GM21423 (cell line): ENCODE measurements at regions not wholly inside any gene's neighbourhood (a gene's known extent, or its start where the extent isn't known, plus 50 kb on each side); places are given as distances from the start of the nearest gene placed in this dataset.

ENCODE experiments used
- ATAC-seq: cut with Tn5 transposase; IDR thresholded peaks from one replicate; pipeline ENCODE4 v1.9.1; 2021; ENCODE audit warnings: mild to moderate bottlenecking, moderate library complexity; ENCODE audit not compliant: unreplicated experiment

DNA sequence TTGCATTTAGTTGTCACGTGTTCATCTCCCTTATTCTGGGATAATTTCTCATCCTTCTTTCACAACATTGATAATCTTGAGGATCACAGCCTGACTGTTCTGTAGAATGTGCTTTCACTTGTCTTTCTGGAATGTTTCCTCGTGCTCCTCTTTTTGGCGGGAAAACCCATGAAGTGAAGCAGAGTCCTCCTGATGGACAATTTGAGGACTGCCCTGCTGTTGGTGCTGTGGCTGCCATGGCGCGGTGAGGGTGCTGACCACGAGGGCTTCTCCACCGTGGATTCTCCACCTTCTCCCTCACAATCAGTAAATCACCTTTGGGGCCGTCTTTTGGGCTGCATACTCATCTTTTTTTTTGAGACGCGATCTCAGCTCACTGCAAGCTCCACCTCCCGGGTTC is 946.9 kb downstream of the BRD1 start:
- ATAC-seq: no peak

GRCh38 chr22:48876951-48877350 is 950.7 kb downstream of the BRD1 start:
- ATAC-seq: no peak

DNA sequence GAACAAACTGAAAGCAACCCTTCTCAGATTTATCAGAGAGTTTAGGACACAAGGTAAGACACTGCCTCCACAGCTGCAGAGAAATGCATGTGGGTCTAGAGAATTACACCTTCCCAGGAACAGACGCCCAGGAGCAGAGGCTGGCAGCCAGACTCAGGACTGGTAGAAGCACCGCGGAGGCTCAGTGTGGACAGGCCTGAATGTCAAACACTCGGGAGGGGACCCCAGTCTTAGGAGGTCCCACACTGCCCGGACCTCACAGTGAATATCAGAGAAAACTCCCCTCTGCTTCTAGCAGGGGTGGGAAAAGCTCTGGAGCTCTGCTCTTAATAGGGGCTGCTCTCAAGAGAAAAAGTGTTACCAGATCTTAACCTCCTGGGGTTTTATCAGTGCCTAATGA is 952.7 kb downstream of the BRD1 start:
- no peak for ATAC-seq

DNA sequence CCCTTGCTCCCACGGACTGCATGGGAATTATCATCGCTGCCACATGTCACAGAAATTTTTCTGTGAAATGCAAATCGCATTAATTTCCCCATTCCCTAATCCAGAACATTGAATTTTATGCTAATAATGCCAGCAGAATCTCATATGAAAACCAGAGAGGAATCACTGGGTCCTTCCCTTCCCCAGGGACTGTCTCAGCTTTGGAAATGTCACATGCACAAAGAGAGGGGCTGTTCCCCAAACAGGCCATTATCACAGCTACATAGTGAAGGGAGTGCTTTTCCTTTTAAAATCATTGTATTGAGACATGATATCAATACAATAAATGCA is 954.5 kb downstream of the BRD1 start:
- no peak for ATAC-seq

GRCh38 chr22:48872271-48873190 is 955.1 kb downstream of the BRD1 start:
- no peak for ATAC-seq

DNA sequence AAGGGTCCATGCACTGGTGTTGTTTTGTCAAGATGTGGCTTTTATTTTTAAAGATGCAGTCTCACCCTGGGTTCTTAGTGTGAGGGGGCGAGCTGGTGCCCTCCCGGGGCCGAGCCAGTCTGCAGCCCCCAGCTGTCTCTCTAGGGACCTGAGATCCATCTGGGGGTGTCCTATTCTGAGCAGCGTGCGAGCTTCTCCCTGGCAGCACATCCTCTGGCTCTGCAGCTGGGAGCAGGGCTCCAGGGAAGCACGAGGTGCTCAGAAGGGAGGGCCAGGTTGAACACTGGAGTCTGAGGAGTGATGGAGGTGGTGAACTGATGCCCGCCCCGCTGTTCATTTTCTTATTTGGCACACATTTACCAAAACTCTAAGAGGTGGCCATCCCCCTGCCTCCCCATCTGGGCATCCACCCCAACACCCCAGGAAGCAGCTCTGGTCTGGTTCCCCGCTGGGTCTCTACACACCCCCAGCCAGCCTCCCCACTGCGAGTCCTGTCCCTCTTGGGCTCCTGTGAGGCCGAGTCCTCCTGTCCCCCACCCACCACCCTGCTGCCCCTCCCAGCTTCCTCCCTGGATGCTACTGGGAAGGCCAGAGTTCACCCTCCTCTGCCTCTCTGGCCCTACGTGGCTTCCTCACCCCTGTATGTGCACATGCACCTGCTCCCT is 956.4 kb downstream of the BRD1 start:
- ATAC-seq: no peak

DNA sequence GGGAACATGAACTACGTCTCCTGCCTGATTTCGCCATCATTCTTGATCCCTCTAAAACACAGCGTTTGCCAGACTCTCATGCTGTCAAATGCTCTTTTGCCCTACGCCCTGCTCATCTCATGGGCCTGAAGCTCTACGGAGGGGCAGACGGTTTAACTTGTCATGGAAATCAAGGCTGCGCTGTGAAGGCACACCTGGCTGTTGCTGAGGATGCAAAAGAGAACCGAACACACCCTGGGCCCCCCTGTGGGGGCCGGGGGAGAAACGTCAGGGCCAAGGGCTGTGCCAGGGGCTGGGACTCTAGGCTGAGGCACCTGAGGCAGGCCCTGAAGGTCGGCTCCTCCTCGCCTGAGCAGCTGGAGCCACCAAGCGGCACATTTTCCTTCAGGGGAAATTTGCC is 957.2 kb downstream of the BRD1 start:
- no peak for ATAC-seq

- ATAC-seq: no peak
These were observed 957.9 kb downstream of the BRD1 start for GRCh38 chr22:48869788-48870187.

GRCh38 chr22:48869161-48869560 is 958.5 kb downstream of the BRD1 start:
- ATAC-seq: no peak

DNA sequence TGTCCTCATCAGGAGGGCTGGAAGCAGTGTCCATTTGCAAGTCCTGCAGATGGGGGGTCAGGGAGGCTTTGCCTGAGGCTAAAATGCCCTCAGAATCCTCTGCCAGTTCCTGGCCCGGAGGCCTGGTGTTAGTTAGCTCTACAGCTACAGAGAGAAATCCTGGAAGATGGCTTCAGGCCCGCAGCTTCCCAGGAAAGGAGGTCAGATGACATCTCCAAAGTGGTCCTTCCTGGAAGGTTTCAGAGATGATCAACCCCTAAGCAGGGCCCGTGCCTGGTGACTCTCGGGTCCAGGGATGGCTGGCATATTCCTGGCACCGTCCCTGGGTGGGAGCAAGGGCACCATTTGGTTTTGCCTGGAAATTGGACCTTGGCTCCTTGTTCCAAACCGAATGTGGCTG is 959.1 kb downstream of the BRD1 start:
- no peak for ATAC-seq

DNA sequence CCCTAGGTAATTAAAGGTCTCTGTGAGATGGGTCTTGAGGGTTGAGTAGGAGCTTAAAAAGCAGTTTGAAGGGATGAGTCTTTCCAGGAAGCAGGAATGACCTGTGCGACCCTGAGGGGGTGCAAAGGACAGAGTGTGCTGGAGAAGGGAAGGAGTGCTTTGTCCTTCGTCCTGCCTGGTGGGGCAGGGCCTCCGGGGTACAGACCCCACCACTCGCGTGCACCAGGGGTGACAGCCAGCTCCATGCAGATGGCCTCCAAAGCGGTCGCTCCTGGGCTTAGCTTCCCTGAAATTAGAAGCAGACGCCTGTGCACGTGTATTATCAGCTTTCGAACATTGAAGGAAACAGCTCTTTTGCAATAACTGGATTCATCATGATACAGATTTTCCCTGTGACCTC is 959.8 kb downstream of the BRD1 start:
- no peak for ATAC-seq

DNA sequence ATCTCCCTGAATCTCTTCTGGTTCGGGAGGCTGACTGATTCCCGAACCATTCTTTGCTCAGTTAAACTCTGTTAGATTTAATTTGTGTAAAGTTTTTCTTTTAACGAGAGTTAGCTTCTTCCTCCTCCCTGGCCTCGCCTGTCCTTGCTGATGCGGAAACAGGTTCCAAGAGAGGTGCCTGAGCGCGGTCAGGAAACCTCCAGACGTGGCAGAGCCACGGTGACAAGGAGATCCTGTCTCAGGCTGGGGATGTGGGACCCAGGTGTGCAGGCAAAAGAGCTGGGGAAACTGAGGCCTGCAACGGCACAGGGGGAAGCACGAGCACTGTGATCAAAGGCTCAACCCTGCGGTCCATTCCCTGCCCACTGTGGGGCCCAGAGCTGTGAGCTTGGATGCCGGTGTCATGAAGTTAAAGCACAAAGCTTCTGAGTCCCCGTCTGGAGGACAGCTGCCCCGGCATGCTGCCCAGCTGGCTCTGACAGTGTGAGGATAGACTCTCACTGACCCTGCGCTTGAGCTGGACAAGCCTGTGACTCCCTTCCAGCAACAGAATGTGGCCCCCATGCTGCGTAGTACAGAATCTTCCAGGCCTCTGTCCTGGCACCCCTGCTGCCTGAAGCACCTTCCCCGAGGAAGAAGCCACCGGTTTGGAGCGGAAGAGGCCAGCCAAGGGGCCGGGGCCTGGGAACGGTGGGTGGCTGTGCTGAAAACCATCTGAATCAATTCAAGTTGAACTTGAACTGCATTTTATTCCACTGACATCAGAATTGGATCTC is 960.6 kb downstream of the BRD1 start:
- ATAC-seq: no peak

DNA sequence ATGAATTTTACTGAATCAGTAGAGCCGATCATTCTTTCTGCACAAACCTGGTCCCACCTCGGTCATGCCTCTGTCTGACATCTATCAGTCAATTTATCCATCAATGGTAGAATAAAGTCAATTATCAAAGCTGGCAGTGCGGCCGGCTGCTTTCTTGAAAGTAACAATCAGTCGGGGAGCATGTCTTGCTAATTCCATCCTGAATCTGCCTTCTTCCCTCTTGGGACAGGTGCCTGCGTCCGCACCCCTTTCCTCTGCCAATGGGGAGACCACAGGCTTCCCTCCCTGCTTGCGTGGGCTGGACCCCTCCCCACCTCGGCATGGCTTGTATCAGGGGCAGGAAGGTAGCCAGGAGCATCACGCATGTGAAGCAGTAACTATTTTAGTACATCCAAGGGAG is 962.9 kb downstream of the BRD1 start:
- ATAC-seq: no peak

GRCh38 chr22:48863965-48864528 is 963.6 kb downstream of the BRD1 start:
- ATAC-seq: no peak

DNA sequence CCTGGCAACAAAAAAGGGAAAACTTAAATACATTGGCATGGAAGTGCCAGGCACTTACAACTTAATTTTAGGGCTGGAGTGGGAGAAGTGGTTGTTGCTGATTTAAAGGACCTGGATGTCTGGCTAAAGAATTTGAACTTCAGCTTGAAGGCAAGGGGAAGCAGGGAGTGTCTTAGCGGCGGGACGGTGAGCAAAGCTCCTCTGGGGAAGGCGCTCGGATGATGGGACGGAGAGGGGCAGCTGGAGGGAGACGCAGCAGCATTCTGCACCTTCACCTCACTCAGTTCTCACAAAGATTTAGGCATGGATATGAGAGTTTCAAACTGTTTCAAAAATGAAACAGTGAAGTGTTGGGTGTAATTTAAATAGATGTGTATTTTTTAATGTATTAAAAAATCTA is 967.1 kb downstream of the BRD1 start:
- no peak for ATAC-seq

GRCh38 chr22:48858856-48859255 is 968.8 kb downstream of the BRD1 start:
- ATAC-seq: no peak

GRCh38 chr22:48858121-48858520 is 969.6 kb downstream of the BRD1 start:
- ATAC-seq: no peak

- ATAC-seq: no peak
These were observed 970.4 kb downstream of the BRD1 start for GRCh38 chr22:48857202-48857805.

DNA sequence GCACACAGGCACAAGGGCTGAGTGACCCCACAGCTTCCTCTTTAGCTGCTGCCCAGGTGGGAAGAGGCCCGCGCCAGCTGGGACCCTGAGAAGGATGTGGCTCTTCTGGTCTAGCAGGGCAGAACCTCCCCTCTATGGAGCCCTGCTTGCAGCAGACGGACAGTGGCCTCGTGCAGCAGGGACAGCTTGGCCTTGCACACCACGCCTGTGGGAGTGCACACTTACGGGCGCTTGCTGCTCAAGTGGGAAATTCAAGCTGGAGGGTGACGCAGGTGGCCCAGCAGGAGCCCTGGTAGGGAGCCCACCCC is 971.4 kb downstream of the BRD1 start:
- ATAC-seq: no peak

DNA sequence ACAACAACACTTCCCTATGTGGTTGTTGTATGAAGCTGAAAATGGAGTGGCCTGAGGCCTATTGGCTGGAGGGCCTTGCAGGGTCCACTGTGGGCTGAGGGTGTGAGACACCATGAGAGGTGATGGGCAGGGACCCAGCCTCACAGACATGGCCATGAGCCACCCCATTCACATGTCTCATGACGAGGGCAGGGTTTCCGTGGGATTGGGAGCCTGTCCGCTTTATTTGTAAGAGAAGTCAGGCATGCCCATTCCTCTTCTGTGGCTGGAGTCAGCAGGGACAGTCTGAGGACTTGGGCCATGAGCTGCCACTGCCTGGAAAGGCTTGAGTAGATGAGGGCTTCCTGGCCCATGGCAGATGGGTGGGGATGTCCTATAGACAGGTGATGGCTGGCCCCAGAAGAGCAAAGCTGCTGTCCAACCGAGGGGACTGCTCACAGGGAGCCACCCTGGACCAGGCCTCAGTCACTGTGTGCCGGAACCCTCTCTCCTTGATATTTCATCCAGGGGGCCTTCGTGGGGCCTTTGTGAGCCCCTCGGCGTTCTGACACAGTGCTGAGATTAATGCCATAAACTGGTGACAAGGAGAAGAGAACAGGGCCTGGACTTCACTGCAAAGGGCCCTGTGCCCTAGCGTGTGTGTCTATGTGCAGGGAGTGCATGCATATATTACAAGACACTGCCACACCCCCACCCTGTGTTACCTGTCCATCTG is 971.9 kb downstream of the BRD1 start:
- ATAC-seq: no peak

DNA sequence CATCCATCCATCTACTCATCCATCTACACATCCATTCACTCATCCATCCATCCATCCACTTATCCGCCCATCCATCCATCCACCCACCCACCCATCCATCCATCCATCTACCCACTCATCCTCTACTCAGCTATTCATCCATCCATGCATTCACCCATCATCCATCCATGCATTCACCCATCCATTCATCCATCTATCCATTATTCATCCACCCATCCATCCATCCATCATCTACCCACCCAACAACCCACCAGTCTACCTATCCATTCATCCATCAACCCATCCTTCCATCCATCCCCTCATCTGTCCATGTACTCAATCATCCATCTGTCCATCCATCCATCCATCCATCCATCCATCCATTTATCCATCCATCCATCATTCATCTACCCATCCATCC is 972.7 kb downstream of the BRD1 start:
- ATAC-seq: no peak
